ENCODE measurements at regions not wholly inside any gene's neighbourhood (a gene's known extent, or its start where the extent isn't known, plus 50 kb on each side); places are given as distances from the start of the nearest gene placed in this dataset.

DNA sequence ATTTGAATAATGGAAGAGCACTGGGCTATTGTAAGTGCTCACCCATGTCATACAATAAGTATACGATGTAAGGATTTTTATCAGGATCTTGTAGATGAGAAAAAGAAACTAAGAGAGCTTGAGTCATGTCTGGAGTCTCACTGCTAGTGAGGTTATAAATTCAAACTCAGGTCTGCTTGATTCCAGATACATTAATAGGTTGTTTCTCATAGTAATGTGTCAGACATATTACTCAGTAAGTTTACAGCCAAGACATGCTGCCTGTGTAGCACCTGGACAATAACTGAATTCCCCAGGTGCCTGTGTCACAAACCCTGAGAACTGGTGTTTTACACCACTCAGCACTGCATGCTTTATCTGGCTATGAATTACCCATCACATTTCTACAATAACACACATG is 216.9 kb upstream of the LRP1B start:
- TF ChIP-seq POLR2AphosphoS5 (IDR thresholded peaks at IDR 0.05; ENCODE audit: low read depth, low read length): no peak
- TF ChIP-seq, protein P1, sequence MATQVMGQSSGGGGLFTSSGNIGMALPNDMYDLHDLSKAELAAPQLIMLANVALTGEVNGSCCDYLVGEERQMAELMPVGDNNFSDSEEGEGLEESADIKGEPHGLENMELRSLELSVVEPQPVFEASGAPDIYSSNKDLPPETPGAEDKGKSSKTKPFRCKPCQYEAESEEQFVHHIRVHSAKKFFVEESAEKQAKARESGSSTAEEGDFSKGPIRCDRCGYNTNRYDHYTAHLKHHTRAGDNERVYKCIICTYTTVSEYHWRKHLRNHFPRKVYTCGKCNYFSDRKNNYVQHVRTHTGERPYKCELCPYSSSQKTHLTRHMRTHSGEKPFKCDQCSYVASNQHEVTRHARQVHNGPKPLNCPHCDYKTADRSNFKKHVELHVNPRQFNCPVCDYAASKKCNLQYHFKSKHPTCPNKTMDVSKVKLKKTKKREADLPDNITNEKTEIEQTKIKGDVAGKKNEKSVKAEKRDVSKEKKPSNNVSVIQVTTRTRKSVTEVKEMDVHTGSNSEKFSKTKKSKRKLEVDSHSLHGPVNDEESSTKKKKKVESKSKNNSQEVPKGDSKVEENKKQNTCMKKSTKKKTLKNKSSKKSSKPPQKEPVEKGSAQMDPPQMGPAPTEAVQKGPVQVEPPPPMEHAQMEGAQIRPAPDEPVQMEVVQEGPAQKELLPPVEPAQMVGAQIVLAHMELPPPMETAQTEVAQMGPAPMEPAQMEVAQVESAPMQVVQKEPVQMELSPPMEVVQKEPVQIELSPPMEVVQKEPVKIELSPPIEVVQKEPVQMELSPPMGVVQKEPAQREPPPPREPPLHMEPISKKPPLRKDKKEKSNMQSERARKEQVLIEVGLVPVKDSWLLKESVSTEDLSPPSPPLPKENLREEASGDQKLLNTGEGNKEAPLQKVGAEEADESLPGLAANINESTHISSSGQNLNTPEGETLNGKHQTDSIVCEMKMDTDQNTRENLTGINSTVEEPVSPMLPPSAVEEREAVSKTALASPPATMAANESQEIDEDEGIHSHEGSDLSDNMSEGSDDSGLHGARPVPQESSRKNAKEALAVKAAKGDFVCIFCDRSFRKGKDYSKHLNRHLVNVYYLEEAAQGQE (IDR thresholded peaks at IDR 0.05; ENCODE audit: insufficient read depth in 1 of 2, low read depth in 2 of 2, low read length in 2 of 2): no peak
- TF ChIP-seq SIN3A (IDR thresholded peaks at IDR 0.05; ENCODE audit: borderline replicate concordance, insufficient read depth, low read length): no peak
- TF ChIP-seq TAF1 (IDR thresholded peaks at IDR 0.05; ENCODE audit: borderline replicate concordance, insufficient read depth, low read length): no peak
- no peak for TF ChIP-seq FOXP2 (optimal IDR thresholded peaks at IDR 0.05; ENCODE audit: borderline replicate concordance, extremely low read depth, extremely low read length, insufficient read depth)
